NT2/D1 (cell line): ENCODE measurements at regions not wholly inside any gene's neighbourhood (a gene's known extent, or its start where the extent isn't known, plus 50 kb on each side); places are given as distances from the start of the nearest gene placed in this dataset.
"Not testable (repeated sequence)": the region's sequence is repeated elsewhere in the genome, so short reads cannot be mapped to it uniquely, and the experiment has no call there.

ENCODE experiments used
- YY1 ChIP-seq: IDR thresholded peaks from 2 replicates; pipeline ENCODE4 v1.6.1; 2011; ENCODE audit not compliant: insufficient read length, insufficient read depth
- ZNF274 ChIP-seq: IDR thresholded peaks from 2 replicates; pipeline ENCODE4 v1.6.1; 2011; ENCODE audit warnings: mild to moderate bottlenecking, low read depth, low read length

DNA sequence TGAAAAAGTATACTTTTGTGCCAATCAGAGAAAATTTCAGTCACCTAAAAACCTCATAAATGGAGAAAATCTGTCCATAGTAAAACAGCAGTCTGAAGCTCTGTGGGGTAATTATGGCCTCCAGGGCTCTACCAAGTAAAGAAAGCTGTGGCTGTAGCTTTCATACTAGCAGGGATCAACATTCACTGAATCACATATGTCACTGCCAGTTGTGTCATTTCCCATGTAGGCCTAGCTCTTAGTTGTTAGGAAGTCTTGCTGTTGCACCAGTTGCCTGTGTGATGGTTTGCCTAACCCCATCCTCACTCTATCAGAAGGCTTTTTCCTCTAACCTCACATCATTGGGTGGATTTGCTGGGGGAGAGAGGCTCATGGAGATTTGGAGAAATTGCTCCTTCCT, 62.3 kb upstream of the XIST start:
- not testable (repeated sequence) for TF ChIP-seq ZNF274, YY1
